ENCODE measurements at regions not wholly inside any gene's neighbourhood (a gene's known extent, or its start where the extent isn't known, plus 50 kb on each side); places are given as distances from the start of the nearest gene placed in this dataset.

DNA sequence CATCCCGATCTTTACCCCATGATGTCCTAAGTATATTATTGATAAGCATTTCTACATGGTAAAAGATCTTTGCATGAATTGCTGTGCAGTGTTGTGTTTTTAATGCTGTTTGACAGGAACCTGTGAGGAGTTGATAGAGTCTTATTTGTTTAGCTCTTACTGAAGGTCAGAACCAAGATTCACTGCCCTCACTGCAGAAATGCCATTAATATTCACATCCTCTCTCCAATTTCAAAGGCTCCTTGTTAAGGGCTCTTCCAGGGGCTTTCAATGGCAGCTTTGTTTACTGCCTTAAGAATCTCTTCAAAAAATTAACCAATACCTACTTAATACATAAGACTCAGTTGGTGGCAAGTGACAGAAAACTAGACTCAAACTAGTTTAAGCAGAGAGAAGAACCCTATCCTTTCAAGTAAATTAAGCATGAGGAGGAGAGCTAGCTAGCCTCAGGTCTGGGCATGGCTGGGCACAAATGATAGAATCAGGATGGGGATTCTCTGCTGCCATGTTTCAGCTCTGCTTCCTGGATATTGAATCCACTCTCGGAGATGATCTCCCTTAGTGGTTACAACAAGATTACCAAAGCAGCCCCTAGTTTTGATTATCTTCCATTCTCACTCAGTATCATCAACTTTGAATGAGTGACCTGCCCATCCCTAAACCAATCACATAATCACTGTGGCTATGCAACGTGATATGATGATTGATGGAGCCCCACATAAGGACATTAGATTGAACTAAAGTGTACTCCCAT is 311.8 kb downstream of the CDH11 start:
- peak; percentile 42 for DNase-seq (ENCODE audit: insufficient read length, low spot score, missing footprints)
- TF ChIP-seq, protein P1, sequence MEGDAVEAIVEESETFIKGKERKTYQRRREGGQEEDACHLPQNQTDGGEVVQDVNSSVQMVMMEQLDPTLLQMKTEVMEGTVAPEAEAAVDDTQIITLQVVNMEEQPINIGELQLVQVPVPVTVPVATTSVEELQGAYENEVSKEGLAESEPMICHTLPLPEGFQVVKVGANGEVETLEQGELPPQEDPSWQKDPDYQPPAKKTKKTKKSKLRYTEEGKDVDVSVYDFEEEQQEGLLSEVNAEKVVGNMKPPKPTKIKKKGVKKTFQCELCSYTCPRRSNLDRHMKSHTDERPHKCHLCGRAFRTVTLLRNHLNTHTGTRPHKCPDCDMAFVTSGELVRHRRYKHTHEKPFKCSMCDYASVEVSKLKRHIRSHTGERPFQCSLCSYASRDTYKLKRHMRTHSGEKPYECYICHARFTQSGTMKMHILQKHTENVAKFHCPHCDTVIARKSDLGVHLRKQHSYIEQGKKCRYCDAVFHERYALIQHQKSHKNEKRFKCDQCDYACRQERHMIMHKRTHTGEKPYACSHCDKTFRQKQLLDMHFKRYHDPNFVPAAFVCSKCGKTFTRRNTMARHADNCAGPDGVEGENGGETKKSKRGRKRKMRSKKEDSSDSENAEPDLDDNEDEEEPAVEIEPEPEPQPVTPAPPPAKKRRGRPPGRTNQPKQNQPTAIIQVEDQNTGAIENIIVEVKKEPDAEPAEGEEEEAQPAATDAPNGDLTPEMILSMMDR (IDR thresholded peaks at IDR 0.05; ENCODE audit: extremely low read depth, low read depth, low read length): no peak
- H3K4me2 ChIP-seq (ENCODE audit: insufficient read depth, low read length): no peak overlapping the region
- no peak overlapping the region for H3K4me3 ChIP-seq (ENCODE audit: insufficient read depth, low read length)
- H3K36me3 ChIP-seq (ENCODE audit: insufficient read depth, low read length): no peaks in the 10 kb centered on the region
- no peaks in the 10 kb centered on the region for H3K27me3 ChIP-seq (ENCODE audit: insufficient read depth, low read length)
- H3K27ac ChIP-seq (ENCODE audit: low read depth, low read length): no peak overlapping the region
- H3K9me3 ChIP-seq (ENCODE audit: low read depth, low read length): no peaks in the 10 kb centered on the region
- no peaks in the 10 kb centered on the region for H3K79me2 ChIP-seq (ENCODE audit: insufficient read depth, low read length)
- H2AFZ ChIP-seq (ENCODE audit: low read length): no peak overlapping the region
- H3K4me1 ChIP-seq (ENCODE audit: insufficient read depth, low read length): no peaks in the 10 kb centered on the region
- H4K20me1 ChIP-seq (ENCODE audit: insufficient read depth, low read length): no peaks in the 10 kb centered on the region

DNA sequence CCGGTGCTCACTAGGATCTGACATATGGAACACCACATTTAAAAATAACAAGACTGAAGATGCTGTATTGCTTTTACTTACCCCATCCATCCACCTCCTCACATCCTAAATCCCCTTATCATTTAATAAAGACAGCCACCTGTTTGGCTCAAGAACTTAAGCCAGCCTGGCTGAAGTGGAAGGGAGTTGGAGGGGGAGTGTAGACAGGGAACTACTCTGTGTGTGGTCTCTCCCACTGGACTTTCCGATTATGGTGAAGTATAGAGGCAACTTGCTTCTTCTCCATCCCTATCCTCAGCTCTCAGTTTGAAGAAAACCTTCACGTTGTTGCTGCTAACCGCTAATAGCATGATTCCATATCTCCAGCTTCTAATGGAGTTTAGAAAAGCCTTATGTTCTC is 313.4 kb downstream of the CDH11 start:
- Histone ChIP-seq H3K36me3 (ENCODE audit: insufficient read depth, low read length) (no peaks in the 10 kb centered on the region), H3K4me2 (ENCODE audit: insufficient read depth, low read length) (no peak overlapping the region), H4K20me1 (ENCODE audit: insufficient read depth, low read length) (no peaks in the 10 kb centered on the region), H3K27ac (ENCODE audit: low read depth, low read length) (no peak overlapping the region), H3K79me2 (ENCODE audit: insufficient read depth, low read length) (no peaks in the 10 kb centered on the region), H3K4me1 (ENCODE audit: insufficient read depth, low read length) (no peaks in the 10 kb centered on the region), H2AFZ (ENCODE audit: low read length) (no peak overlapping the region), H3K27me3 (ENCODE audit: insufficient read depth, low read length) (no peaks in the 10 kb centered on the region), H3K9me3 (ENCODE audit: low read depth, low read length) (no peaks in the 10 kb centered on the region), H3K4me3 (ENCODE audit: insufficient read depth, low read length) (no peak overlapping the region)
- TF ChIP-seq, protein P1 (IDR thresholded peaks at IDR 0.05; ENCODE audit: extremely low read depth, low read depth, low read length): no peak
- DNase-seq (ENCODE audit: insufficient read length, low spot score, missing footprints): no peak

DNA sequence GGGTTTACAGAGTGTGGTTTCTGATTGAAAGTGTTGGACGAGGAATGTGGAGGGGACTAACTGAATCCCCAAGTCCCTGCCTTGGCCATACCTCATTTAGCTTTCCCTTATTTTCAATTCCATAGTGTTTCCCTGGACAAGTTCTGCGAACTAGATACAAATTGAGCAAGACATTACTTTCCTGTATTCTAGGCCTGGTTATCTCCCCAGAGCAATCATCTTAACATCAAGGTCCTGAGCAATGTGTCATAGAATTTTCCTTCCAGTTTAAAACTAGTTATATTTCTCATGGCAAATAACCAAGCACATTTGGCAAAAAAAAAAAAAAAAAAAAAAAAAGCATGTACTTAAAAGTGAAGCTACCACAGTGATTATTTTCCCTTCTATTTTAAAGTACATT is 330.1 kb downstream of the CDH11 start:
- Histone ChIP-seq H3K4me3 (ENCODE audit: insufficient read depth, low read length) (no peak overlapping the region), H3K79me2 (ENCODE audit: insufficient read depth, low read length) (no peaks in the 10 kb centered on the region), H3K36me3 (ENCODE audit: insufficient read depth, low read length) (no peaks in the 10 kb centered on the region), H3K9me3 (ENCODE audit: low read depth, low read length) (no peaks in the 10 kb centered on the region), H3K27ac (ENCODE audit: low read depth, low read length) (no peak overlapping the region), H3K27me3 (ENCODE audit: insufficient read depth, low read length) (no peaks in the 10 kb centered on the region), H2AFZ (ENCODE audit: low read length) (peak overlapping the region; percentile 32), H3K4me1 (ENCODE audit: insufficient read depth, low read length) (peaks cover 11% of the 10 kb centered on the region), H4K20me1 (ENCODE audit: insufficient read depth, low read length) (no peaks in the 10 kb centered on the region), H3K4me2 (ENCODE audit: insufficient read depth, low read length) (no peak overlapping the region)
- TF ChIP-seq, protein P1 (IDR thresholded peaks at IDR 0.05; ENCODE audit: extremely low read depth, low read depth, low read length): no peak
- DNase-seq (ENCODE audit: insufficient read length, low spot score, missing footprints): no peak

DNA sequence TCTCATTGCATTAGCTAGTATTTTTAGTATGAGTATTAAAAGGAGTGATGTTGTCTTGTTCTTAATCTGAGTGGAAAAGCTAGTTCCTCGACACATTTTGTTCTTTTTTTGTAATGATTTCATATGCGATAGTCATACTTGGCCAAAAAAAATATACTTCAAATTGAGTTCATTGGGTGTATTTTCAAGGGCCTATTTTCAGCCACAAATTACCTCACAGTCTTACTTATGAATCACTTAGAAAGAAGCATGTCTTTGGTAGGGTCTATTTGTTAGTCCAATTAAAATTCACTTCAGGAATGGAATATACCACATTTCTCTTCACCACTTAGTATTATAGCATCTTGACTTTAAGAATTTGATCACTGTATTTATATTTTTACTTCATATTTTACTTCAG is 337.2 kb downstream of the CDH11 start:
- no peaks in the 10 kb centered on the region for H3K27me3 ChIP-seq (ENCODE audit: insufficient read depth, low read length)
- no peaks in the 10 kb centered on the region for H4K20me1 ChIP-seq (ENCODE audit: insufficient read depth, low read length)
- DNase-seq (ENCODE audit: insufficient read length, low spot score, missing footprints): no peak
- H3K4me2 ChIP-seq (ENCODE audit: insufficient read depth, low read length): no peak overlapping the region
- H3K4me3 ChIP-seq (ENCODE audit: insufficient read depth, low read length): no peak overlapping the region
- H3K4me1 ChIP-seq (ENCODE audit: insufficient read depth, low read length): no peaks in the 10 kb centered on the region
- H3K27ac ChIP-seq (ENCODE audit: low read depth, low read length): no peak overlapping the region
- TF ChIP-seq, protein P1 (IDR thresholded peaks at IDR 0.05; ENCODE audit: extremely low read depth, low read depth, low read length): no peak
- H3K36me3 ChIP-seq (ENCODE audit: insufficient read depth, low read length): no peaks in the 10 kb centered on the region
- no peaks in the 10 kb centered on the region for H3K9me3 ChIP-seq (ENCODE audit: low read depth, low read length)
- no peaks in the 10 kb centered on the region for H3K79me2 ChIP-seq (ENCODE audit: insufficient read depth, low read length)
- no peak overlapping the region for H2AFZ ChIP-seq (ENCODE audit: low read length)

Data from osteoblast (primary cell).